Mucosa of rectum (tissue), 2 donors: ENCODE measurements at regions not wholly inside any gene's neighbourhood (a gene's known extent, or its start where the extent isn't known, plus 50 kb on each side); places are given as distances from the start of the nearest gene placed in this dataset.

ENCODE experiments used
- H3K27ac ChIP-seq, 2 donors: one replicate each; pipeline ENCODE4 v1.7.0; 2013; ENCODE audit warnings: inconsistent platforms in 2 of 2, low read depth in 2 of 2, low read length in 2 of 2
- H3K27me3 ChIP-seq, 2 donors: one replicate each; pipeline ENCODE4 v1.7.0; 2013; ENCODE audit warnings: low read length in 2 of 2; ENCODE audit not compliant: control insufficient read depth in 2 of 2, insufficient read depth in 2 of 2
- H3K36me3 ChIP-seq, 2 donors: one replicate each; pipeline ENCODE4 v1.7.0; 2013; ENCODE audit warnings: low read length in 2 of 2; ENCODE audit not compliant: control insufficient read depth in 2 of 2, insufficient read depth in 2 of 2
- H3K4me1 ChIP-seq, 2 donors: one replicate each; pipeline ENCODE4 v1.7.0; 2013; ENCODE audit warnings: low read length in 2 of 2, mild to moderate bottlenecking in 1 of 2; ENCODE audit not compliant: control insufficient read depth in 2 of 2, insufficient read depth in 2 of 2
- H3K4me3 ChIP-seq, 2 donors: one replicate each; pipeline ENCODE4 v1.7.0; 2013; ENCODE audit warnings: low read length in 2 of 2
- H3K9ac ChIP-seq, 2 donors: one replicate each; pipeline ENCODE4 v1.7.0; 2013; ENCODE audit warnings: low read length in 2 of 2, low read depth in 1 of 2, mild to moderate bottlenecking in 1 of 2
- H3K9me3 ChIP-seq, 2 donors: one replicate each; pipeline ENCODE4 v1.7.0; 2013; ENCODE audit warnings: low read length in 2 of 2; ENCODE audit not compliant: control insufficient read depth in 2 of 2
- donor health status: healthy.
- donor health status: Normal muscosa, but diverticular disease.

DNA sequence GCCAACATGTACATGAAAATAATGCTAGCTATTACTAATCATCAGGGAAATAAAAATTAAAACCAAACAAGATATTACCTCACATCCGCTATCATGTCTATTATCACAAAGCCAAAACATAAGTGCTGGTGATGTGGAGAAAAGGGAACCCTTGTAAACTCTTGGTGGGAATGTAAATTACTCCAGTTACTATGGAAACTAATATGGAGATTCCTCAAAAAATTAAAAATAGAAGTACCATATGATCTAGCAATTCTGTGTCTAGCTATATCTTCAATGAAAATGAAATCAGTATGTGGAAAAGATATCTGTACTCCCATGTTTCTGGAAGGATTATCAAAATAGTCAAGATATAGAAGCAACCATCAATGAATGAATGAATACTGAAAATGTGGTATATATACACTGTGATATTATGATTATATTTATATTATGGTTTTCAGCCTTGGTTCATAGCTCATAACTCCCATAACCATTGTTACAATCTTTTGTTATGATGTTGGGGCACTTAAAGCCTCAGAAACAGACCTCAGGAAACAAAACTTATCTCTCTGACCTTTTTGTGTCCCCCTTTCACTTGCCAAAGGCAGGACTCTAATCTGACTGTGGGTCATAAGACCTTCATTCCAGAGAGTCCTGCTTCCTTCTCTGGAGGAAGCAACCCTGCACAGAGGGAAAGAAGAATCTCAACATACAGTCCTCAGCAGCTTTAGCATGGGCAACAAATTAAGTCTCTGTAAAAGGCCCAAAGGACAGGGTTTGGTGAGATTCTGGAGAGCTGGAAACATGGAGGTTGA is 933.2 kb downstream of the ADGRL3 start:
- no peak overlapping the region for H3K9ac ChIP-seq
- H3K27ac ChIP-seq, result no peak overlapping the region
- H3K4me3 ChIP-seq, result no peak overlapping the region
- no peaks in the 10 kb centered on the region for H3K4me1 ChIP-seq
- no peaks in the 10 kb centered on the region for H3K36me3 ChIP-seq
- no peaks in the 10 kb centered on the region for H3K9me3 ChIP-seq
- H3K27me3 ChIP-seq, result no peaks in the 10 kb centered on the region

DNA sequence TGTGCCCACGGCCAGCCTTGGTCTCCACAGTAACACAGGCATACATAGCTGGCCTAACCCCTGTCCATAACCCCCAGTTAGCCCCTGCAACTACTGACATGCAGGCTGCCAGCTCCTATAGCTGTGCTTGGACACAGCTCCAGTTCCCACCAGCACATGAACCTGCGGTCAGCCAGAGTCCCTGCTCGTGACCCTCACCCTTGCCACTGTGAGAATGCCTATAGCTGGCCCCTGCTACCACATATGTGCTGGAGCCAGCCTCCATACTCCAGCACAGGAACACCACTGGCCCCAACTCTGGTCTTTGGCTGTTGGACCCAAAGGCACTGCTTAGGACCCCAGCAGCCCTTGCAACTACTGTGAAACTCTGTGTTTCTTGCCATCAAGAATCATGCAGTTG is 930.9 kb downstream of the ADGRL3 start:
- Histone ChIP-seq H3K36me3 (no peaks in the 10 kb centered on the region), H3K27ac (no peak overlapping the region), H3K4me1 (no peaks in the 10 kb centered on the region), H3K9ac (no peak overlapping the region), H3K27me3 (no peaks in the 10 kb centered on the region), H3K4me3 (no peak overlapping the region), H3K9me3 (no peaks in the 10 kb centered on the region)

GRCh38 chr4:62130637-62131036 is 930.5 kb downstream of the ADGRL3 start:
- H3K36me3 ChIP-seq, result no peaks in the 10 kb centered on the region
- H3K27ac ChIP-seq, result no peak overlapping the region
- no peaks in the 10 kb centered on the region for H3K9me3 ChIP-seq
- no peak overlapping the region for H3K4me3 ChIP-seq
- no peaks in the 10 kb centered on the region for H3K27me3 ChIP-seq
- H3K4me1 ChIP-seq, result no peaks in the 10 kb centered on the region
- no peak overlapping the region for H3K9ac ChIP-seq

DNA sequence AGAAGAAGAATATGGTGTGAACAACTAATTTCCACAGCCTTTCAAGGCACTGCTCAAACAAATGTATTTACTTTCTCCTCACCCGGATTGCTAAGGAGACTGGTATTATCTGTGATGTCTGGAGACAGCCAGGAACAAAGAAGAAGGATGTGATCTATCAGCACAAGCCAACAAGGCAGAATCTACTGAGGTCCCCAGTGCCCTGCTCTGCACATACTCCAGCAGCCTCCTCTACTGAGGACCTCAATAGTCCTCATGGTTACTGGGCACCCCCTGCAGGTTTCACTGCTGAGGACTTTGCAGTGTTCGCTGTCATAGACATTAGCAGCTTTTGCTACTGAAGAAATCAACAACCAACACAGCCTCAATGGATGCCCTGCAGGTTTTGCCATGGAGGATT is 930.1 kb downstream of the ADGRL3 start:
- H3K27me3 ChIP-seq, result no peaks in the 10 kb centered on the region
- no peak overlapping the region for H3K9ac ChIP-seq
- H3K4me3 ChIP-seq, result no peak overlapping the region
- H3K9me3 ChIP-seq, result no peaks in the 10 kb centered on the region
- H3K27ac ChIP-seq, result no peak overlapping the region
- no peaks in the 10 kb centered on the region for H3K36me3 ChIP-seq
- no peaks in the 10 kb centered on the region for H3K4me1 ChIP-seq
